ENCODE measurements at regions not wholly inside any gene's neighbourhood (a gene's known extent, or its start where the extent isn't known, plus 50 kb on each side); places are given as distances from the start of the nearest gene placed in this dataset.
"Not testable (repeated sequence)": the region's sequence is repeated elsewhere in the genome, so short reads cannot be mapped to it uniquely, and the experiment has no call there.

- Histone ChIP-seq H3K4me1 (no peaks in the 10 kb centered on the region), H3K36me3 (ENCODE audit: control insufficient read depth, insufficient read depth, low read length) (no peaks in the 10 kb centered on the region)
Measured at GRCh38 chr5:82448374-82448773, 170.2 kb upstream of the RPS23 start.

GRCh38 chr5:82447913-82448312 lies 169.8 kb upstream of the RPS23 start:
- H2AFZ ChIP-seq, result no peak overlapping the region
- no peaks in the 10 kb centered on the region for H3K79me2 ChIP-seq
- H3K4me3 ChIP-seq (ENCODE audit: low read depth, low read length), result no peak overlapping the region
- H3K36me3 ChIP-seq (ENCODE audit: control insufficient read depth, insufficient read depth, low read length), result no peaks in the 10 kb centered on the region
- no peaks in the 10 kb centered on the region for H3K27me3 ChIP-seq (ENCODE audit: control insufficient read depth, insufficient read depth, low read length)
- no peaks in the 10 kb centered on the region for H3K4me1 ChIP-seq
- no peaks in the 10 kb centered on the region for H3K9me3 ChIP-seq (ENCODE audit: control insufficient read depth, low read length)
- H3K27ac ChIP-seq, result no peak overlapping the region
- no peak for TF ChIP-seq CTCF (IDR thresholded peaks at IDR 0.05)
- no peak overlapping the region for H3K9ac ChIP-seq
- no peak overlapping the region for H3K4me2 ChIP-seq (ENCODE audit: low read length)

More at GRCh38 chr5:82448374-82448773, 170.2 kb upstream of the RPS23 start:
- H3K27ac ChIP-seq, result no peak overlapping the region
- no peak overlapping the region for H3K9ac ChIP-seq
- H3K9me3 ChIP-seq (ENCODE audit: control insufficient read depth, low read length), result no peaks in the 10 kb centered on the region
- no peak overlapping the region for H3K4me3 ChIP-seq (ENCODE audit: low read depth, low read length)
- no peak overlapping the region for H2AFZ ChIP-seq
- no peak overlapping the region for H3K4me2 ChIP-seq (ENCODE audit: low read length)
- no peaks in the 10 kb centered on the region for H3K79me2 ChIP-seq
- TF ChIP-seq CTCF (IDR thresholded peaks at IDR 0.05), result no peak
- no peaks in the 10 kb centered on the region for H3K27me3 ChIP-seq (ENCODE audit: control insufficient read depth, insufficient read depth, low read length)

GRCh38 chr5:82446809-82447208 lies 168.7 kb upstream of the RPS23 start:
- no peaks in the 10 kb centered on the region for H3K4me1 ChIP-seq
- no peak overlapping the region for H3K4me2 ChIP-seq (ENCODE audit: low read length)
- H3K9ac ChIP-seq, result no peak overlapping the region
- H3K36me3 ChIP-seq (ENCODE audit: control insufficient read depth, insufficient read depth, low read length), result no peaks in the 10 kb centered on the region
- H3K27me3 ChIP-seq (ENCODE audit: control insufficient read depth, insufficient read depth, low read length), result no peaks in the 10 kb centered on the region
- no peak overlapping the region for H3K4me3 ChIP-seq (ENCODE audit: low read depth, low read length)
- no peak overlapping the region for H3K27ac ChIP-seq
- H2AFZ ChIP-seq, result no peak overlapping the region
- no peaks in the 10 kb centered on the region for H3K9me3 ChIP-seq (ENCODE audit: control insufficient read depth, low read length)
- H3K79me2 ChIP-seq, result no peaks in the 10 kb centered on the region
- TF ChIP-seq CTCF (IDR thresholded peaks at IDR 0.05), result no peak

GRCh38 chr5:82445726-82446335 lies 167.7 kb upstream of the RPS23 start:
- no peak overlapping the region for H3K4me2 ChIP-seq (ENCODE audit: low read length)
- no peak overlapping the region for H3K27ac ChIP-seq
- no peak overlapping the region for H3K4me3 ChIP-seq (ENCODE audit: low read depth, low read length)
- H3K9me3 ChIP-seq (ENCODE audit: control insufficient read depth, low read length), result no peaks in the 10 kb centered on the region
- H3K4me1 ChIP-seq, result no peaks in the 10 kb centered on the region
- no peak overlapping the region for H2AFZ ChIP-seq
- no peaks in the 10 kb centered on the region for H3K27me3 ChIP-seq (ENCODE audit: control insufficient read depth, insufficient read depth, low read length)
- H3K9ac ChIP-seq, result no peak overlapping the region
- TF ChIP-seq CTCF (IDR thresholded peaks at IDR 0.05), result no peak
- no peaks in the 10 kb centered on the region for H3K36me3 ChIP-seq (ENCODE audit: control insufficient read depth, insufficient read depth, low read length)
- H3K79me2 ChIP-seq, result no peaks in the 10 kb centered on the region

GRCh38 chr5:82439750-82440445 lies 161.7 kb upstream of the RPS23 start:
- Histone ChIP-seq H3K4me2 (ENCODE audit: low read length) (no peak overlapping the region), H3K9ac (no peak overlapping the region), H2AFZ (no peak overlapping the region), H3K79me2 (no peaks in the 10 kb centered on the region), H3K27me3 (ENCODE audit: control insufficient read depth, insufficient read depth, low read length) (no peaks in the 10 kb centered on the region), H3K9me3 (ENCODE audit: control insufficient read depth, low read length) (no peaks in the 10 kb centered on the region), H3K4me3 (ENCODE audit: low read depth, low read length) (no peak overlapping the region), H3K36me3 (ENCODE audit: control insufficient read depth, insufficient read depth, low read length) (no peaks in the 10 kb centered on the region), H3K27ac (no peak overlapping the region), H3K4me1 (no peaks in the 10 kb centered on the region)
- no peak for TF ChIP-seq CTCF (IDR thresholded peaks at IDR 0.05)

GRCh38 chr5:82437565-82437964 lies 159.4 kb upstream of the RPS23 start:
- not testable (repeated sequence) for H3K4me3 ChIP-seq (ENCODE audit: low read depth, low read length); H3K27me3 ChIP-seq (ENCODE audit: control insufficient read depth, insufficient read depth, low read length); H2AFZ ChIP-seq; H3K36me3 ChIP-seq (ENCODE audit: control insufficient read depth, insufficient read depth, low read length); H3K79me2 ChIP-seq; H3K27ac ChIP-seq; H3K4me2 ChIP-seq (ENCODE audit: low read length); H3K9me3 ChIP-seq (ENCODE audit: control insufficient read depth, low read length); H3K4me1 ChIP-seq; H3K9ac ChIP-seq

Data from parathyroid adenoma (tissue), 2 donors.